ENCODE measurements at regions not wholly inside any gene's neighbourhood (a gene's known extent, or its start where the extent isn't known, plus 50 kb on each side); places are given as distances from the start of the nearest gene placed in this dataset.
A peak's percentile ranks its signal among the peaks of the same experiment; 100 is the strongest.

- no peak for DNase-seq (ENCODE audit: low read depth)
- TF ChIP-seq CTCF (IDR thresholded peaks at IDR 0.05; ENCODE audit: control insufficient read depth, extremely low read depth, insufficient read depth) = no peak
Observed at GRCh38 chr20:60338556-60338955, 380.3 kb downstream of the CDH26 start.

GRCh38 chr20:60339738-60340137 is 381.5 kb downstream of the CDH26 start:
- no peak overlapping the region for H3K4me3 ChIP-seq (ENCODE audit: low read depth, low read length)
- TF ChIP-seq CTCF (IDR thresholded peaks at IDR 0.05; ENCODE audit: control insufficient read depth, extremely low read depth, insufficient read depth) = no peak
- DNase-seq (ENCODE audit: low read depth) = no peak

More at GRCh38 chr20:60338556-60338955, 380.3 kb downstream of the CDH26 start:
- no peak overlapping the region for H3K4me3 ChIP-seq (ENCODE audit: low read depth, low read length)

- H3K4me3 ChIP-seq (ENCODE audit: low read depth, low read length) = no peak overlapping the region
- no peak for DNase-seq (ENCODE audit: low read depth)
- TF ChIP-seq CTCF (IDR thresholded peaks at IDR 0.05; ENCODE audit: control insufficient read depth, extremely low read depth, insufficient read depth) = no peak
Observed at GRCh38 chr20:60340232-60340631, 382.0 kb downstream of the CDH26 start.

DNA sequence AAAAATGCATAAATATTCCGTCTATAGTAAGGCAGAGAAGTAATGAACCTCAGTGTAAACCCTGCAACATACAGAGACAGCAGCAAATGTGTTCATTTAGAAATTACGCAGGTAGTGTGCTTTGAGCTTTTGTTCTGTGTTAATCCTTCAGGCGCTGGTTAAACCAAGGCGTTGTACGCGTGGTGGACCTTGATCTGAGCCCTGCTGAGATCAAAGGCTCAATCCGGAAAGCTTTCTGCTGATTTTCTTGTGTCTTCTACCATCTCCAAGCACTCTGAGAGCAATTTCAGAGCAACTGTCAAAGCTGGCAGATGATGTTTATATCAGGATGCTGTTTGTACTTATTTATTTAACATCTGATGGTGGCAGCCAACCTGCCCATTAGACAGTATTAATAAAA is 382.8 kb downstream of the CDH26 start:
- no peak for TF ChIP-seq CTCF (IDR thresholded peaks at IDR 0.05; ENCODE audit: control insufficient read depth, extremely low read depth, insufficient read depth)
- H3K4me3 ChIP-seq (ENCODE audit: low read depth, low read length) = no peak overlapping the region
- peak; percentile 21 for DNase-seq (ENCODE audit: low read depth)

- H3K4me3 ChIP-seq (ENCODE audit: low read depth, low read length) = no peak overlapping the region
- no peak for DNase-seq (ENCODE audit: low read depth)
- no peak for TF ChIP-seq CTCF (IDR thresholded peaks at IDR 0.05; ENCODE audit: control insufficient read depth, extremely low read depth, insufficient read depth)
Observed at GRCh38 chr20:60345106-60345505, 386.9 kb downstream of the CDH26 start.

GRCh38 chr20:60349418-60349817 is 391.2 kb downstream of the CDH26 start:
- H3K4me3 ChIP-seq (ENCODE audit: low read depth, low read length) = no peak overlapping the region
- no peak for DNase-seq (ENCODE audit: low read depth)
- TF ChIP-seq CTCF (IDR thresholded peaks at IDR 0.05; ENCODE audit: control insufficient read depth, extremely low read depth, insufficient read depth) = no peak

- H3K4me3 ChIP-seq (ENCODE audit: low read depth, low read length) = no peak overlapping the region
- DNase-seq (ENCODE audit: low read depth) = no peak
- no peak for TF ChIP-seq CTCF (IDR thresholded peaks at IDR 0.05; ENCODE audit: control insufficient read depth, extremely low read depth, insufficient read depth)
Observed at GRCh38 chr20:60352017-60352416, 393.8 kb downstream of the CDH26 start.
